GM23248 (cell line): ENCODE measurements at regions not wholly inside any gene's neighbourhood (a gene's known extent, or its start where the extent isn't known, plus 50 kb on each side); places are given as distances from the start of the nearest gene placed in this dataset.

Source experiments
- DNase-seq: peaks from one replicate; pipeline ENCODE4 v3.0.0-alpha.2; 2015
- H2AFZ ChIP-seq: fragments of 200-600 bp; sonication (generic); 2 replicates; pipeline ENCODE4 v1.6.1; 2016; ENCODE audit warnings: antibody characterized with exemption
- H3F3A ChIP-seq: fragments of 200-600 bp; sonication (generic); 2 replicates; pipeline ENCODE4 v1.6.1; 2016; ENCODE audit warnings: mild to moderate bottlenecking, antibody characterized with exemption, mixed run types; ENCODE audit not compliant: insufficient read depth
- H3K27ac ChIP-seq: fragments of 200-600 bp; sonication (generic); 2 replicates; pipeline ENCODE4 v1.5.1; 2016; ENCODE audit warnings: mild to moderate bottlenecking
- H3K27me3 ChIP-seq: fragments of 200-600 bp; sonication (generic); replicated peaks from 2 replicates; pipeline ENCODE4 v1.6.1; 2016; ENCODE audit warnings: mild to moderate bottlenecking; ENCODE audit not compliant: insufficient read depth
- H3K36me3 ChIP-seq: fragments of 200-600 bp; sonication (generic); 2 replicates; pipeline ENCODE4 v1.6.1; 2016; ENCODE audit warnings: low read depth, mild to moderate bottlenecking
- H3K4me1 ChIP-seq: fragments of 200-600 bp; sonication (generic); 2 replicates; pipeline ENCODE4 v1.6.1; 2016; ENCODE audit warnings: mild to moderate bottlenecking; ENCODE audit not compliant: insufficient read depth
- H3K4me2 ChIP-seq: fragments of 200-600 bp; sonication (generic); one replicate; pipeline ENCODE4 v1.6.1; 2016; ENCODE audit warnings: mild to moderate bottlenecking; ENCODE audit not compliant: unreplicated experiment
- H3K4me3 ChIP-seq: fragments of 200-600 bp; sonication (generic); 2 replicates; pipeline ENCODE4 v1.5.1; 2016; ENCODE audit warnings: mild to moderate bottlenecking
- H3K79me2 ChIP-seq: fragments of 200-600 bp; sonication (generic); 2 replicates; pipeline ENCODE4 v1.6.1; 2016; ENCODE audit warnings: mild to moderate bottlenecking; ENCODE audit not compliant: insufficient read depth
- H3K9ac ChIP-seq: fragments of 200-600 bp; sonication (generic); 2 replicates; pipeline ENCODE4 v1.6.1; 2016; ENCODE audit warnings: mild to moderate bottlenecking
- H3K9me2 ChIP-seq: fragments of 200-600 bp; sonication (generic); 2 replicates; pipeline ENCODE4 v1.6.1; 2016; ENCODE audit warnings: mixed run types, mild to moderate bottlenecking, moderate library complexity; ENCODE audit not compliant: insufficient read depth
- H3K9me3 ChIP-seq: fragments of 200-600 bp; sonication (generic); one replicate; pipeline ENCODE4 v1.6.1; 2017; ENCODE audit warnings: low read depth
- H4K20me1 ChIP-seq: fragments of 200-600 bp; sonication (generic); 2 replicates; pipeline ENCODE4 v1.6.0; 2016; ENCODE audit not compliant: insufficient read depth
- EZH2 ChIP-seq: fragments of 200-600 bp; sonication (generic); IDR thresholded peaks from 2 replicates; pipeline ENCODE4 v1.6.1; 2018; ENCODE audit warnings: antibody characterized with exemption, mild to moderate bottlenecking; ENCODE audit not compliant: insufficient read depth, poor library complexity, severe bottlenecking
- EZH2phosphoT487 ChIP-seq: fragments of 200-600 bp; sonication (generic); IDR thresholded peaks from 2 replicates; pipeline ENCODE4 v1.6.1; 2018; ENCODE audit warnings: antibody characterized with exemption, moderate library complexity, mild to moderate bottlenecking, low read depth; ENCODE audit not compliant: insufficient read depth
- WGBS, 2 experiments: methylation state at CpG; one replicate each; pipeline ENCODE4 v1.1.6; 2015 to 2017; ENCODE audit warnings: low lambda C conversion rate in 2 of 2, low coverage in 1 of 2; ENCODE audit errors: missing lambda C conversion rate in 2 of 2; 5-methylcytosine and 5-hydroxymethylcytosine counted together
- in situ Hi-C: fragments of 300-500 bp; cut with MboI; formaldehyde crosslinking; loops from 2 replicates; pipeline ENCODE4 v1.15.0; 2020

DNA sequence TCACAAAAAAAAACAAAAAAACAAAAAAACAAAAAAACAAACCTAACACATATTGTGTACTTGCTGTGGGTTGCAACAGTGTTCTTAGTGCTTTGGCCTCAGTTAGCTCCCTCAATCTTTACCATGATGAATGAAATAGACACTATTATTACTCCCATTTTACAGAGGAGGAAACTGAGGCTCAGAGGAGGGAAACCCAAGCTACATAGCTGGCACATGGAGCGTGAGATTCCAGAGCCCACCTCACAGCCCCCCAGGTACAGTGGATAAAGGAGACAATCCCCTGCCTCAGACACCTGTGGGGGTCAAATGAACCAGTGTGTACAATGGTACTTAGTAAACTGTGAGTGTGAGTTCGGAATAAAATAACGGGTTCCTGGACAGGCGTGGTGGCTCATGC, 104.9 kb upstream of the SMAD3 start:
- Histone ChIP-seq H4K20me1 (no peaks in the 10 kb centered on the region), H3K9me2 (no peaks in the 10 kb centered on the region), H3K4me2 (no peak overlapping the region), H3F3A (no peaks in the 10 kb centered on the region), H3K9ac (no peak overlapping the region), H3K4me1 (peaks cover 4% of the 10 kb centered on the region), H3K4me3 (no peak overlapping the region), H3K79me2 (no peaks in the 10 kb centered on the region), H3K27ac (no peak overlapping the region), H3K36me3 (no peaks in the 10 kb centered on the region), H3K9me3 (no peaks in the 10 kb centered on the region), H2AFZ (no peak overlapping the region), H3K27me3 (no peaks in the 10 kb centered on the region)
- in situ Hi-C loops = no loop called here
- 78 to 83% methylated on average over 4 of the region's 4 CpGs for WGBS, 2 experiments
- TF ChIP-seq EZH2 (no peak), EZH2phosphoT487 (no peak)
- no peak for DNase-seq

GRCh38 chr15:66961407-66961884, 104.0 kb upstream of the SMAD3 start:
- Histone ChIP-seq H3K9me3 (no peaks in the 10 kb centered on the region), H3K9ac (no peak overlapping the region), H3K79me2 (no peaks in the 10 kb centered on the region), H3K27me3 (no peaks in the 10 kb centered on the region), H2AFZ (no peak overlapping the region), H3K4me3 (no peak overlapping the region), H4K20me1 (no peaks in the 10 kb centered on the region), H3K9me2 (no peaks in the 10 kb centered on the region), H3K4me2 (no peak overlapping the region), H3K27ac (no peak overlapping the region), H3K36me3 (no peaks in the 10 kb centered on the region), H3F3A (no peaks in the 10 kb centered on the region), H3K4me1 (peaks cover 1% of the 10 kb centered on the region)
- TF ChIP-seq EZH2 (no peak), EZH2phosphoT487 (no peak)
- in situ Hi-C loops = no loop called here
- 42 to 49% methylated on average over 5 of the region's 5 CpGs for WGBS, 2 experiments
- DNase-seq = peak; percentile 44

DNA sequence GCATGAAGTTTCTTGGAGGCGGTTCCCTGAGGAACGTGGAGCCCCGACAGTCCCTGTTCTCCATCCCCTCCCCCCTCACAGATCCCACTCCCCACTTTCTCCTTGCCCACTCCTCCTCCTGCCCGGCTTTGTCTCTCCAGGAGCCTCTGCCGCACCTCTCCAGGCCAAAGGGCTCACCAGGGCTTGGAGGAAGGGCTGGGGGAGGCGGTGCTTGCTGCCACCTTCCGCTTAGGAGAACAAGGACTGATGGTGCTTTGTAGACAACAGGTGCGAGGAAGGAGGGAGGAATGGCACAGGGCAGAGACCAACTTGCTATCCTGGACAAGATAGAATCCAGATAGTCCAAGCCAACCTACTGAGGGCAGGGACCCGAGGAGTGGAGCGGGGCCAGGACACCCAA, 103.5 kb upstream of the SMAD3 start:
- H3K27me3 ChIP-seq = no peaks in the 10 kb centered on the region
- DNase-seq = no peak
- no peaks in the 10 kb centered on the region for H3K9me2 ChIP-seq
- no peaks in the 10 kb centered on the region for H3K4me1 ChIP-seq
- TF ChIP-seq EZH2phosphoT487 (no peak), EZH2 (no peak)
- no peaks in the 10 kb centered on the region for H3F3A ChIP-seq
- no peak overlapping the region for H3K27ac ChIP-seq
- H2AFZ ChIP-seq = no peak overlapping the region
- no peak overlapping the region for H3K9ac ChIP-seq
- no peaks in the 10 kb centered on the region for H3K9me3 ChIP-seq
- H3K4me3 ChIP-seq = no peak overlapping the region
- no peaks in the 10 kb centered on the region for H3K36me3 ChIP-seq
- in situ Hi-C loops = no loop called here
- 70 to 71% methylated on average over 10 of the region's 10 CpGs for WGBS, 2 experiments
- H4K20me1 ChIP-seq = no peaks in the 10 kb centered on the region
- no peak overlapping the region for H3K4me2 ChIP-seq
- no peaks in the 10 kb centered on the region for H3K79me2 ChIP-seq

GRCh38 chr15:66962522-66962921, 102.9 kb upstream of the SMAD3 start:
- no peaks in the 10 kb centered on the region for H3K9me2 ChIP-seq
- no peak overlapping the region for H3K27ac ChIP-seq
- H2AFZ ChIP-seq = no peak overlapping the region
- no peak overlapping the region for H3K4me3 ChIP-seq
- in situ Hi-C loops = no loop called here
- TF ChIP-seq EZH2 (no peak), EZH2phosphoT487 (no peak)
- no peaks in the 10 kb centered on the region for H3K4me1 ChIP-seq
- WGBS, 2 experiments = 91 to 100% methylated on average over 1 of the region's 1 CpG
- no peaks in the 10 kb centered on the region for H4K20me1 ChIP-seq
- H3K36me3 ChIP-seq = no peaks in the 10 kb centered on the region
- no peak overlapping the region for H3K4me2 ChIP-seq
- DNase-seq = no peak
- no peaks in the 10 kb centered on the region for H3F3A ChIP-seq
- no peaks in the 10 kb centered on the region for H3K27me3 ChIP-seq
- H3K9me3 ChIP-seq = no peaks in the 10 kb centered on the region
- no peaks in the 10 kb centered on the region for H3K79me2 ChIP-seq
- no peak overlapping the region for H3K9ac ChIP-seq

DNA sequence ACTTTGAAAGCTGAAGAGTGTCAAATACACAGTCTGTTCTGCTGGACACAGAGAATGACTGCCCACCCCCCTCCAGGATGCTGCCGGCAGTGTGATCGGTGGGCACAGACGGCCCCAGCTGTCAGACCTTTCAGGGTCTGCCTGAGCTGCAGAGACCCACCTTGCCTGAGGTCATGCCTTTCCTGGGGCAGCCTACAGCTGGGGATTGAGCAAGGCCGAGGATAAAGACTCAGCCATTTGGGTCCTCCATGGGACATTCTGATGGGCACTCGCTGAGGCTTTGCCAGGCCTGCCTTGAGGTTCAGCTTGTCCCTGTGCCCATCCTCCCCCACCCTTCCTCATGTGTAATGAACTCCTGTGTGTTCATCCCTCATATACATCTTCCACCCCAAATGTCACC, 102.3 kb upstream of the SMAD3 start:
- WGBS, 2 experiments = 82 to 84% methylated on average over 5 of the region's 5 CpGs
- in situ Hi-C loops = no loop called here
- Histone ChIP-seq H3K4me2 (no peak overlapping the region), H3K36me3 (no peaks in the 10 kb centered on the region), H3K9me3 (no peaks in the 10 kb centered on the region), H4K20me1 (no peaks in the 10 kb centered on the region), H3K4me1 (no peaks in the 10 kb centered on the region), H3F3A (no peaks in the 10 kb centered on the region), H3K9ac (no peak overlapping the region), H2AFZ (no peak overlapping the region), H3K79me2 (no peaks in the 10 kb centered on the region), H3K27ac (no peak overlapping the region), H3K9me2 (no peaks in the 10 kb centered on the region), H3K4me3 (no peak overlapping the region), H3K27me3 (no peaks in the 10 kb centered on the region)
- DNase-seq = no peak
- TF ChIP-seq EZH2 = no peak
- no peak for TF ChIP-seq EZH2phosphoT487
